ENCODE measurements at regions not wholly inside any gene's neighbourhood (a gene's known extent, or its start where the extent isn't known, plus 50 kb on each side); places are given as distances from the start of the nearest gene placed in this dataset.

- DNase-seq (ENCODE audit: low read depth in 2 of 2, low spot score in 1 of 2): no peak
These were observed 151.0 kb downstream of the COX7C start for GRCh38 chr5:86768699-86769202.

GRCh38 chr5:86780018-86780417, 162.3 kb downstream of the COX7C start:
- no peak for DNase-seq (ENCODE audit: low read depth in 2 of 2, low spot score in 1 of 2)

GRCh38 chr5:86786955-86787354, 169.2 kb downstream of the COX7C start:
- no peak for DNase-seq (ENCODE audit: low read depth in 2 of 2, low spot score in 1 of 2)

- DNase-seq (ENCODE audit: low read depth in 2 of 2, low spot score in 1 of 2): no peak
These were observed 177.9 kb downstream of the COX7C start for GRCh38 chr5:86795659-86796058.

GRCh38 chr5:86797677-86798076, 179.9 kb downstream of the COX7C start:
- DNase-seq (ENCODE audit: low read depth in 2 of 2, low spot score in 1 of 2): no peak

GRCh38 chr5:86806206-86806605, 188.5 kb downstream of the COX7C start:
- no peak for DNase-seq (ENCODE audit: low read depth in 2 of 2, low spot score in 1 of 2)

GRCh38 chr5:86807046-86808031, 189.6 kb downstream of the COX7C start:
- DNase-seq (ENCODE audit: low read depth in 2 of 2, low spot score in 1 of 2): no peak

GRCh38 chr5:86814315-86814714, 196.6 kb downstream of the COX7C start:
- DNase-seq (ENCODE audit: low read depth in 2 of 2, low spot score in 1 of 2): no peak

GRCh38 chr5:86814907-86815306, 197.2 kb downstream of the COX7C start:
- no peak for DNase-seq (ENCODE audit: low read depth in 2 of 2, low spot score in 1 of 2)

- DNase-seq (ENCODE audit: low read depth in 2 of 2, low spot score in 1 of 2): no peak
These were observed 206.9 kb downstream of the COX7C start for GRCh38 chr5:86824637-86825036.

GRCh38 chr5:86831128-86831527, 213.4 kb downstream of the COX7C start:
- DNase-seq (ENCODE audit: low read depth in 2 of 2, low spot score in 1 of 2): no peak

GRCh38 chr5:86833868-86834267, 216.1 kb downstream of the COX7C start:
- no peak for DNase-seq (ENCODE audit: low read depth in 2 of 2, low spot score in 1 of 2)

- no peak for DNase-seq (ENCODE audit: low read depth in 2 of 2, low spot score in 1 of 2)
These were observed 219.9 kb downstream of the COX7C start for GRCh38 chr5:86837610-86838009.

- DNase-seq (ENCODE audit: low read depth in 2 of 2, low spot score in 1 of 2): no peak
These were observed 220.3 kb downstream of the COX7C start for GRCh38 chr5:86838083-86838482.

GRCh38 chr5:86841000-86841644, 223.4 kb downstream of the COX7C start:
- no peak for DNase-seq (ENCODE audit: low read depth in 2 of 2, low spot score in 1 of 2)

GRCh38 chr5:86858442-86858841, 240.7 kb downstream of the COX7C start:
- no peak for DNase-seq (ENCODE audit: low read depth in 2 of 2, low spot score in 1 of 2)

- no peak for DNase-seq (ENCODE audit: low read depth in 2 of 2, low spot score in 1 of 2)
These were observed 243.8 kb downstream of the COX7C start for GRCh38 chr5:86861512-86861911.

GRCh38 chr5:86862093-86862492, 244.4 kb downstream of the COX7C start:
- DNase-seq (ENCODE audit: low read depth in 2 of 2, low spot score in 1 of 2): no peak

- DNase-seq (ENCODE audit: low read depth in 2 of 2, low spot score in 1 of 2): no peak
These were observed 246.3 kb downstream of the COX7C start for GRCh38 chr5:86864051-86864450.

GRCh38 chr5:86865256-86865785, 247.6 kb downstream of the COX7C start:
- DNase-seq (ENCODE audit: low read depth in 2 of 2, low spot score in 1 of 2): no peak

GRCh38 chr5:86866036-86866435, 248.3 kb downstream of the COX7C start:
- DNase-seq (ENCODE audit: low read depth in 2 of 2, low spot score in 1 of 2): no peak

- DNase-seq (ENCODE audit: low read depth in 2 of 2, low spot score in 1 of 2): no peak
These were observed 251.5 kb downstream of the COX7C start for GRCh38 chr5:86869268-86869667.

All from stimulated activated CD8-positive, alpha-beta memory T cell treated with anti-CD3 and anti-CD28 coated beads, Interleukin-4, amount 100 ng/mL, for 1 hour (primary cell).